OCI-LY7 (cell line): ENCODE measurements at regions not wholly inside any gene's neighbourhood (a gene's known extent, or its start where the extent isn't known, plus 50 kb on each side); places are given as distances from the start of the nearest gene placed in this dataset.

Experiments used
- BruUV-seq: library from RNA; stranded (reverse); fragments of 400-500 nt; replicated peaks from 2 replicates; lab custom pipeline; 2021; lab: Mats Ljungman, UMichigan
- CTCF ChIA-PET: fragments of 300-600 bp; sonication (Branson Sonifier 250); formaldehyde crosslinking; loops from one replicate; lab custom pipeline; 2022; ENCODE audit warnings: antibody characterized with exemption; ENCODE audit not compliant: unreplicated experiment; lab: Charles Lee
- POLR2A ChIA-PET: fragments of 300-600 bp; sonication (Branson Sonifier 250); formaldehyde crosslinking; loops from one replicate; lab custom pipeline; 2022; ENCODE audit warnings: antibody characterized with exemption; lab: Charles Lee
- DNase-seq: peaks from one replicate; pipeline ENCODE4 v3.0.0-alpha.2; 2015; ENCODE audit warnings: low spot score
- H2AFZ ChIP-seq: fragments of 200-600 bp; sonication (generic), shearing (Covaris generic); 2 replicates; pipeline ENCODE4 v1.6.1; 2014; ENCODE audit warnings: mild to moderate bottlenecking, antibody characterized with exemption, low read length, moderate library complexity
- H3K27ac ChIP-seq: fragments of 200-600 bp; sonication (generic); 2 replicates; pipeline ENCODE4 v1.5.1; 2014; ENCODE audit warnings: mixed run types, low read depth, mild to moderate bottlenecking, moderate library complexity, low read length, inconsistent platforms; ENCODE audit not compliant: poor library complexity, severe bottlenecking
- H3K36me3 ChIP-seq: fragments of 200-600 bp; sonication (generic); 2 replicates; pipeline ENCODE4 v1.6.1; 2014; ENCODE audit warnings: mild to moderate bottlenecking, antibody characterized with exemption, low read length, moderate library complexity, mixed read lengths; ENCODE audit not compliant: insufficient read depth
- H3K4me1 ChIP-seq: fragments of 200-600 bp; sonication (generic); 2 replicates; pipeline ENCODE4 v1.5.1; 2014; ENCODE audit warnings: mild to moderate bottlenecking, low read length; ENCODE audit not compliant: insufficient read depth, poor library complexity, severe bottlenecking
- H3K4me2 ChIP-seq: fragments of 200-600 bp; sonication (generic); 2 replicates; pipeline ENCODE4 v1.6.1; 2014; ENCODE audit warnings: mild to moderate bottlenecking, low read length
- H3K4me3 ChIP-seq: fragments of 200-600 bp; sonication (generic); 2 replicates; pipeline ENCODE4 v1.5.1; 2014; ENCODE audit warnings: mild to moderate bottlenecking, low read depth, low read length; ENCODE audit not compliant: poor library complexity, severe bottlenecking
- H3K79me2 ChIP-seq: fragments of 200-600 bp; sonication (generic); 2 replicates; pipeline ENCODE4 v1.6.1; 2016; ENCODE audit warnings: low read depth, mild to moderate bottlenecking, low read length, moderate library complexity, mixed read lengths; ENCODE audit not compliant: insufficient read depth
- H3K9me2 ChIP-seq: fragments of 200-600 bp; sonication (generic); 2 replicates; pipeline ENCODE4 v1.6.1; 2016; ENCODE audit warnings: mild to moderate bottlenecking, low read length, mixed read lengths; ENCODE audit not compliant: insufficient read depth
- H3K9me3 ChIP-seq: fragments of 200-600 bp; sonication (generic); 2 replicates; pipeline ENCODE4 v1.6.1; 2014; ENCODE audit warnings: mild to moderate bottlenecking, mixed run types, low read length, mixed read lengths
- H4K20me1 ChIP-seq: fragments of 200-600 bp; sonication (generic); 2 replicates; pipeline ENCODE4 v1.6.1; 2014; ENCODE audit warnings: mild to moderate bottlenecking, antibody characterized with exemption, low read length, moderate library complexity, mixed read lengths; ENCODE audit not compliant: insufficient read depth
- CTCF ChIP-seq: fragments of 200-600 bp; sonication (generic); conservative IDR thresholded peaks from 2 replicates; pipeline ENCODE4 v1.5.1; 2014; ENCODE audit warnings: mild to moderate bottlenecking, antibody characterized with exemption, low read length, moderate library complexity, mixed read lengths
- EZH2phosphoT487 ChIP-seq: fragments of 200-600 bp; sonication (generic); IDR thresholded peaks from 2 replicates; pipeline ENCODE4 v1.6.1; 2018; ENCODE audit warnings: low read depth, borderline replicate concordance, mild to moderate bottlenecking, mixed run types, antibody characterized with exemption, low read length, moderate library complexity, mixed read lengths
- intact Hi-C: fragments of 100-400 bp; cut with micrococcal nuclease; formaldehyde crosslinking; loops from one replicate; pipeline ENCODE4 v1.10.0; 2022; ENCODE audit not compliant: unreplicated experiment

GRCh38 chr14:43147485-43147884 is 1359.6 kb downstream of the FSCB start:
- ChIA-PET CTCF (no interaction called here), POLR2A (interaction anchor here (0.7 kb wide), 1 partner anchor 29 kb away, joined by 3 read pairs; no protein-coding TSS in a partner anchor)
- no peaks in the 10 kb centered on the region for H3K9me2 ChIP-seq
- no TSS peak for BruUV-seq
- no peak overlapping the region for H3K27ac ChIP-seq
- no peaks in the 10 kb centered on the region for H3K9me3 ChIP-seq
- no peaks in the 10 kb centered on the region for H4K20me1 ChIP-seq
- no peak overlapping the region for H3K4me2 ChIP-seq
- intact Hi-C loops, result no loop called here
- no peaks in the 10 kb centered on the region for H3K4me1 ChIP-seq
- DNase-seq, result no peak
- TF ChIP-seq EZH2phosphoT487 (no peak), CTCF (no peak)
- no peaks in the 10 kb centered on the region for H3K36me3 ChIP-seq
- no peak overlapping the region for H2AFZ ChIP-seq
- H3K79me2 ChIP-seq, result no peaks in the 10 kb centered on the region
- H3K4me3 ChIP-seq, result no peak overlapping the region

GRCh38 chr14:43145361-43145760 is 1361.7 kb downstream of the FSCB start:
- DNase-seq, result no peak
- BruUV-seq, result no TSS peak
- Histone ChIP-seq H4K20me1 (no peaks in the 10 kb centered on the region), H3K4me2 (no peak overlapping the region), H3K4me1 (no peaks in the 10 kb centered on the region), H3K9me2 (no peaks in the 10 kb centered on the region), H3K36me3 (no peaks in the 10 kb centered on the region), H2AFZ (no peak overlapping the region), H3K79me2 (no peaks in the 10 kb centered on the region), H3K27ac (no peak overlapping the region), H3K4me3 (no peak overlapping the region), H3K9me3 (no peaks in the 10 kb centered on the region)
- ChIA-PET CTCF (no interaction called here), POLR2A (no interaction called here)
- TF ChIP-seq CTCF (no peak), EZH2phosphoT487 (no peak)
- intact Hi-C loops, result no loop called here

GRCh38 chr14:43143106-43143505 is 1364.0 kb downstream of the FSCB start:
- H2AFZ ChIP-seq, result no peak overlapping the region
- H3K79me2 ChIP-seq, result no peaks in the 10 kb centered on the region
- H3K4me1 ChIP-seq, result no peaks in the 10 kb centered on the region
- ChIA-PET POLR2A (no interaction called here), CTCF (no interaction called here)
- no peak overlapping the region for H3K4me2 ChIP-seq
- no peak overlapping the region for H3K4me3 ChIP-seq
- H4K20me1 ChIP-seq, result no peaks in the 10 kb centered on the region
- no peak for DNase-seq
- TF ChIP-seq CTCF (no peak), EZH2phosphoT487 (no peak)
- BruUV-seq, result no TSS peak
- no peak overlapping the region for H3K27ac ChIP-seq
- H3K9me3 ChIP-seq, result no peaks in the 10 kb centered on the region
- no peaks in the 10 kb centered on the region for H3K36me3 ChIP-seq
- H3K9me2 ChIP-seq, result no peaks in the 10 kb centered on the region
- intact Hi-C loops, result no loop called here
